ENCODE measurements at regions not wholly inside any gene's neighbourhood (a gene's known extent, or its start where the extent isn't known, plus 50 kb on each side); places are given as distances from the start of the nearest gene placed in this dataset.

GRCh38 chr2:67524213-67524612, 127.1 kb downstream of the ETAA1 start:
- Histone ChIP-seq H3K36me3 (ENCODE audit: insufficient read depth, low read depth, low read length) (no peaks in the 10 kb centered on the region), H3K4me1 (ENCODE audit: insufficient read depth, low read length) (no peaks in the 10 kb centered on the region), H3K27ac (ENCODE audit: low read length) (no peak overlapping the region), H3K4me3 (ENCODE audit: low read length) (no peak overlapping the region), H3K27me3 (ENCODE audit: insufficient read depth, low read length) (no peaks in the 10 kb centered on the region), H3K9me3 (ENCODE audit: insufficient read depth, low read depth, low read length) (peaks cover 3% of the 10 kb centered on the region; the same call in 1 of the 2 replicates), H3K9ac (ENCODE audit: low read depth, low read length) (no peak overlapping the region)

GRCh38 chr2:67524777-67525176, 127.6 kb downstream of the ETAA1 start:
- Histone ChIP-seq H3K4me1 (ENCODE audit: insufficient read depth, low read length) (no peaks in the 10 kb centered on the region), H3K27me3 (ENCODE audit: insufficient read depth, low read length) (no peaks in the 10 kb centered on the region), H3K9me3 (ENCODE audit: insufficient read depth, low read depth, low read length) (peaks cover 3% of the 10 kb centered on the region; the same call in 1 of the 2 replicates), H3K4me3 (ENCODE audit: low read length) (no peak overlapping the region), H3K27ac (ENCODE audit: low read length) (no peak overlapping the region), H3K36me3 (ENCODE audit: insufficient read depth, low read depth, low read length) (no peaks in the 10 kb centered on the region), H3K9ac (ENCODE audit: low read depth, low read length) (no peak overlapping the region)

- Histone ChIP-seq H3K27me3 (ENCODE audit: insufficient read depth, low read length) (no peaks in the 10 kb centered on the region), H3K9ac (ENCODE audit: low read depth, low read length) (no peak overlapping the region), H3K36me3 (ENCODE audit: insufficient read depth, low read depth, low read length) (no peaks in the 10 kb centered on the region), H3K9me3 (ENCODE audit: insufficient read depth, low read depth, low read length) (peaks cover 3% of the 10 kb centered on the region; the same call in 1 of the 2 replicates), H3K4me3 (ENCODE audit: low read length) (no peak overlapping the region), H3K27ac (ENCODE audit: low read length) (no peak overlapping the region), H3K4me1 (ENCODE audit: insufficient read depth, low read length) (no peaks in the 10 kb centered on the region)
Observed at GRCh38 chr2:67526283-67526682, 129.2 kb downstream of the ETAA1 start.

GRCh38 chr2:67528320-67528719, 131.2 kb downstream of the ETAA1 start:
- no peaks in the 10 kb centered on the region for H3K36me3 ChIP-seq (ENCODE audit: insufficient read depth, low read depth, low read length)
- no peak overlapping the region for H3K27ac ChIP-seq (ENCODE audit: low read length)
- H3K9me3 ChIP-seq (ENCODE audit: insufficient read depth, low read depth, low read length): peaks cover 3% of the 10 kb centered on the region; the same call in 1 of the 2 replicates
- no peak overlapping the region for H3K9ac ChIP-seq (ENCODE audit: low read depth, low read length)
- H3K4me1 ChIP-seq (ENCODE audit: insufficient read depth, low read length): no peaks in the 10 kb centered on the region
- no peak overlapping the region for H3K4me3 ChIP-seq (ENCODE audit: low read length)
- no peaks in the 10 kb centered on the region for H3K27me3 ChIP-seq (ENCODE audit: insufficient read depth, low read length)

- Histone ChIP-seq H3K36me3 (ENCODE audit: insufficient read depth, low read depth, low read length) (no peaks in the 10 kb centered on the region), H3K9me3 (ENCODE audit: insufficient read depth, low read depth, low read length) (peaks cover 6% of the 10 kb centered on the region; the same call in 1 of the 2 replicates), H3K27me3 (ENCODE audit: insufficient read depth, low read length) (no peaks in the 10 kb centered on the region), H3K4me3 (ENCODE audit: low read length) (no peak overlapping the region), H3K4me1 (ENCODE audit: insufficient read depth, low read length) (no peaks in the 10 kb centered on the region), H3K27ac (ENCODE audit: low read length) (no peak overlapping the region), H3K9ac (ENCODE audit: low read depth, low read length) (no peak overlapping the region)
Observed at GRCh38 chr2:67532387-67532786, 135.3 kb downstream of the ETAA1 start.

GRCh38 chr2:67534745-67535144, 137.6 kb downstream of the ETAA1 start:
- H3K27me3 ChIP-seq (ENCODE audit: insufficient read depth, low read length): no peaks in the 10 kb centered on the region
- no peaks in the 10 kb centered on the region for H3K4me1 ChIP-seq (ENCODE audit: insufficient read depth, low read length)
- no peak overlapping the region for H3K4me3 ChIP-seq (ENCODE audit: low read length)
- no peaks in the 10 kb centered on the region for H3K36me3 ChIP-seq (ENCODE audit: insufficient read depth, low read depth, low read length)
- no peak overlapping the region for H3K9ac ChIP-seq (ENCODE audit: low read depth, low read length)
- no peak overlapping the region for H3K27ac ChIP-seq (ENCODE audit: low read length)
- H3K9me3 ChIP-seq (ENCODE audit: insufficient read depth, low read depth, low read length): peaks cover 16% of the 10 kb centered on the region; the same call in 1 of the 2 replicates

GRCh38 chr2:67540962-67541361, 143.8 kb downstream of the ETAA1 start:
- peaks cover 22% of the 10 kb centered on the region for H3K9me3 ChIP-seq (ENCODE audit: insufficient read depth, low read depth, low read length)
- no peak overlapping the region for H3K27ac ChIP-seq (ENCODE audit: low read length)
- no peaks in the 10 kb centered on the region for H3K36me3 ChIP-seq (ENCODE audit: insufficient read depth, low read depth, low read length)
- H3K4me3 ChIP-seq (ENCODE audit: low read length): no peak overlapping the region
- H3K9ac ChIP-seq (ENCODE audit: low read depth, low read length): no peak overlapping the region
- no peaks in the 10 kb centered on the region for H3K4me1 ChIP-seq (ENCODE audit: insufficient read depth, low read length)
- H3K27me3 ChIP-seq (ENCODE audit: insufficient read depth, low read length): no peaks in the 10 kb centered on the region

GRCh38 chr2:67544286-67544685, 147.2 kb downstream of the ETAA1 start:
- no peak overlapping the region for H3K9ac ChIP-seq (ENCODE audit: low read depth, low read length)
- peaks cover 5% of the 10 kb centered on the region; the same call in 1 of the 2 replicates for H3K4me1 ChIP-seq (ENCODE audit: insufficient read depth, low read length)
- no peak overlapping the region for H3K4me3 ChIP-seq (ENCODE audit: low read length)
- H3K9me3 ChIP-seq (ENCODE audit: insufficient read depth, low read depth, low read length): peaks cover 12% of the 10 kb centered on the region
- no peaks in the 10 kb centered on the region for H3K27me3 ChIP-seq (ENCODE audit: insufficient read depth, low read length)
- H3K27ac ChIP-seq (ENCODE audit: low read length): no peak overlapping the region
- no peaks in the 10 kb centered on the region for H3K36me3 ChIP-seq (ENCODE audit: insufficient read depth, low read depth, low read length)

GRCh38 chr2:67548317-67549201, 151.4 kb downstream of the ETAA1 start:
- Histone ChIP-seq H3K9ac (ENCODE audit: low read depth, low read length) (no peak overlapping the region), H3K36me3 (ENCODE audit: insufficient read depth, low read depth, low read length) (no peaks in the 10 kb centered on the region), H3K9me3 (ENCODE audit: insufficient read depth, low read depth, low read length) (peaks cover 12% of the 10 kb centered on the region), H3K4me3 (ENCODE audit: low read length) (no peak overlapping the region), H3K27ac (ENCODE audit: low read length) (no peak overlapping the region), H3K4me1 (ENCODE audit: insufficient read depth, low read length) (peaks cover 5% of the 10 kb centered on the region; the same call in 1 of the 2 replicates), H3K27me3 (ENCODE audit: insufficient read depth, low read length) (no peaks in the 10 kb centered on the region)

GRCh38 chr2:67559156-67559555, 162.0 kb downstream of the ETAA1 start:
- Histone ChIP-seq H3K4me3 (ENCODE audit: low read length) (no peak overlapping the region), H3K36me3 (ENCODE audit: insufficient read depth, low read depth, low read length) (no peaks in the 10 kb centered on the region), H3K9ac (ENCODE audit: low read depth, low read length) (no peak overlapping the region), H3K4me1 (ENCODE audit: insufficient read depth, low read length) (no peaks in the 10 kb centered on the region), H3K27me3 (ENCODE audit: insufficient read depth, low read length) (no peaks in the 10 kb centered on the region), H3K27ac (ENCODE audit: low read length) (no peak overlapping the region), H3K9me3 (ENCODE audit: insufficient read depth, low read depth, low read length) (no peaks in the 10 kb centered on the region)

GRCh38 chr2:67560771-67561456, 163.8 kb downstream of the ETAA1 start:
- Histone ChIP-seq H3K9ac (ENCODE audit: low read depth, low read length) (no peak overlapping the region), H3K4me3 (ENCODE audit: low read length) (no peak overlapping the region), H3K36me3 (ENCODE audit: insufficient read depth, low read depth, low read length) (no peaks in the 10 kb centered on the region), H3K27me3 (ENCODE audit: insufficient read depth, low read length) (no peaks in the 10 kb centered on the region), H3K27ac (ENCODE audit: low read length) (no peak overlapping the region), H3K4me1 (ENCODE audit: insufficient read depth, low read length) (no peaks in the 10 kb centered on the region), H3K9me3 (ENCODE audit: insufficient read depth, low read depth, low read length) (no peaks in the 10 kb centered on the region)

All from iPS-20b (cell line).